GM21367 (cell line): ENCODE measurements at regions not wholly inside any gene's neighbourhood (a gene's known extent, or its start where the extent isn't known, plus 50 kb on each side); places are given as distances from the start of the nearest gene placed in this dataset.

ENCODE experiments used
- ATAC-seq: cut with Tn5 transposase; IDR thresholded peaks from one replicate; pipeline ENCODE4 v1.9.1; 2021; ENCODE audit not compliant: unreplicated experiment

DNA sequence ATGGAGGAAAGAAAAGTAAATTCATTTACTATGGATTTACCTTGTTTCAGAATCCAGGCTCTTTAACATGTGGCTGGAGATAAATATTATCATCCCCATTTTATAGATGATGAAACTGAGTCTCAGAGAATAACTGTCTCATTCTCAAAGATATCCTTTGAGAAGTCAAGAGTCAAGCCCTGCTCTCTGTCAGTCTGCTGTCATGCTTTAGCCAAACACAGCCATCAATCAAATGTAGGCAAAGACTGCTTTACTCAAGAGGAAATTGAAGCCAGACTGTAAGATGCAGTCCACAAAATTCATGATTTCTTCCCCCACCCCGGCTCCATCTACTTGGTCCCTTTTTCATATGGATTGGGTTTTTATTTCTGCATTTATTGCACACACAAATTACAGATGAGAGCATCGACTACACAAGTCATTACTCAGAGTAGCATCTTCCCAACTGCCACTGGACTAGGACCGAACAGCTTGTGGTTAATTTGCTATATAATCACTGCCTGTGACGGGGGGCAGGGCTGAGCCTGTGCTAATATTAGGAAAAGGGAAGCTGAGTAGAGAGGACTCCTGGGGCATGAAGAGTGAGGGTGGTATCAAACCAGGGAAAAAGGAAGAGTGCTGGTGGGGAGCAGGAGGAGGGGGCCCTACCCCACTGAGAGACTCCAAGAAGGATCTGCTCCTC is 102.7 kb upstream of the TOP1 start:
- no peak for ATAC-seq

GRCh38 chr20:40926928-40927327 is 101.7 kb upstream of the TOP1 start:
- no peak for ATAC-seq

GRCh38 chr20:40930561-40930960 is 98.1 kb upstream of the TOP1 start:
- no peak for ATAC-seq

- no peak for ATAC-seq
Observed at GRCh38 chr20:40931410-40932044, 97.1 kb upstream of the TOP1 start.

DNA sequence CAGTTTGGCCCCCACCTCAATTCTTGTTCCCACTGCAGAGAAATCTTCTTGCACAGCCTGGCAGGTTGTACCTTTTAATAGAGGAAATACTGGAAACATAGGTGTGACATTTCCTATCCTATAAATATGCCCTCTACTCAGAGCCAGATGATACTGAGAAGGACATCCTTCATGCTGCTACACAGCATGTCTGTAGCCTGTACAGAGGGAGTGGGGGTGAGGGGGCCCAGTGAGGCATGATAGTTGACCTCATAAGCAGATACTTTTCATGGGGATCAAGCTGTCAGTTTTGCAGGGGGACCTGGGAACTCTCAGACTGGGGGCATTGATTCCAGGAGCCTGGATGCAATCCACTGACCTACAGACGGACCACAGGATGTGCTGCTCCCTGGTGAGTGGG is 96.2 kb upstream of the TOP1 start:
- ATAC-seq = no peak

DNA sequence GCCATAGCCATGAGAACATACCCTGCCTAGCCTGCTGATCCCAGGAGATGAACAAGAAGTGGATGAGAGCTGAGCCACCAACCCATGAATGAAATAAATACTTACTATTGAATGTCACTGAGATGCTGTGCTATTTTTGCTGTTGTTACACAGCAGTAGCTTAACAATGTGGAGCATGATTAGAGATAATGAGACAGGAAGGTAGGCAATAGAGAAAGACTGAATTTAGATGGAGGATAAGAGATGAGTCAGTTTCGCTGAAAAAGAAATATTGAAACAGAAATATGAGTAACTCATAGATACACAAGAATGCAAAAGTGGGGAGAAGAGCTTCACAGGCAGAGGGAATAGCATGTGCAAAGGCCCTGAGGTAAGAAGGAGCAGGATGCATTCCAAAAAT is 94.9 kb upstream of the TOP1 start:
- no peak for ATAC-seq

GRCh38 chr20:40938020-40938419 is 90.6 kb upstream of the TOP1 start:
- no peak for ATAC-seq

- no peak for ATAC-seq
Observed at GRCh38 chr20:40939667-40940066, 89.0 kb upstream of the TOP1 start.

- no peak for ATAC-seq
Observed at GRCh38 chr20:40941133-40941610, 87.5 kb upstream of the TOP1 start.

GRCh38 chr20:40942006-40942405 is 86.6 kb upstream of the TOP1 start:
- no peak for ATAC-seq

GRCh38 chr20:40942775-40943174 is 85.8 kb upstream of the TOP1 start:
- ATAC-seq = no peak

DNA sequence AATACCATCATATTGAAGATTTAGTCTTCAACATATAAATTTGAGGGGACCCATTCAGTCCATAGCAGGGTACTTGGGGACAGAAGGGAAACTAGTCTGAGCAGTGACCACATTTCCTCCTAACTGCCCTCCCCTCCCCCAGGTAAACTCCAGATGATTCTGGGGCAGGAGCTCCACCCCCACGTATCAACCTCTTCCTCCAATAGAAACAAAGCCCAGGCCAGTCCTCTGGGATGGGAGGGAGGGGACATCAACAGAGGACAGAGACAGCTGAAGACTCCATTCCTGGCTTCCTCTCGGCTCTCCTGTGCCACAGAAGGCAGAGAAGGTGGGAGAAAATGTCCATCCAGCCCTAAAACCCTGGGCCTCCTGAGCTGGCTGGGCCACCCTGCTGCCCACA is 85.0 kb upstream of the TOP1 start:
- ATAC-seq = no peak

DNA sequence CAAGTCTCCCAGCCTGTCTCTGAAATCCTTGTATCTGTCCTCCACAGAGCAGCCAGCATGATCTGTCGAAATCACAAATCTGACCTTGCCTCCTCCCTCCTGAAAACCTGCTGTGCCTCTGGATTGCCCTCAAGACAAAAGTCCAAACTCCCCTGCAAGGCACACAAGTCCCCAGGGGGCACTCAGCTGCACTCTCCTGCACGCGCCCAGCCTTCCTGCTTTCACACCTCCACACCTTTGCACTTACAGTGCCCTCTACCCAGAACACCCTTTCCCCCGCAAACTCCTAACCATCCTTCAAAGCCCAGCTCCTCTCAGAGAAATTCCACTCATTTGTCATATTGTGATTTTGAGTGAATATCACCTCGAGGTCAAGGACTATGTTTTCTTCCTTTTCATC is 83.4 kb upstream of the TOP1 start:
- ATAC-seq = no peak

DNA sequence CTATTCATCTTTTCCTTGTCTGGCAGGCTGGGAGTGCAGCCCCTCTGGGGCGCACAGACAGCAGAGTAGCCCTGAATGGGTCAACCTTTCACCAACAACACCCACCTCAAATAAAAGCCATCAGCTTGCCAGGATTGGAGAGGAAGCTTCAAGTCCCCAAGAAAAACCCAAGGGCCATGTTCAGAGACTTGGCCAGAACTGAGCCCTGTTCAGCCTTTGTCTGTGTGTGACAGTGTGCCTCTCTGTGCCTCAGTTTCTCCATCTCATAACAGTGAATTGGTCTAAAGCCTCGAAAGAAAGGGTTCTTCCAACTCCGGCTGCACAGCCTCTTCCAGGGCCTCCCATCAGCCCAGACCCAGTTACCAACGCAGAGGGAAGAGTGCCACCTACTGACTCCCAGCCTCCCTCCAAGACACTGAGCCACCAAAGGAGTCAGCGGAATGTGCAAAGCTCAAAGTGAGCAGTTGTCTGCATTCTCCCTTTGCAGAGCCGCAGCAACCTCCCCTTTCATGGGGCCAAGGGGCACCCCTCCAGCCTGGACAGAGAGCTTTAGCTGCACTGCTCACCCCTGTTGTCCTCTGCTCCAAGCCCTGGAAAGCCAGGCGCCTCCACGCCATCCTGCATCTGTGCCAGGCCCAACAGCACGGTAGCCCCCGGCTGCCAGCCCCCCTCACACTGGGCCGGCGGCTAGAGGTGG is 82.7 kb upstream of the TOP1 start:
- no peak for ATAC-seq

GRCh38 chr20:40946451-40946850 is 82.2 kb upstream of the TOP1 start:
- ATAC-seq = no peak

DNA sequence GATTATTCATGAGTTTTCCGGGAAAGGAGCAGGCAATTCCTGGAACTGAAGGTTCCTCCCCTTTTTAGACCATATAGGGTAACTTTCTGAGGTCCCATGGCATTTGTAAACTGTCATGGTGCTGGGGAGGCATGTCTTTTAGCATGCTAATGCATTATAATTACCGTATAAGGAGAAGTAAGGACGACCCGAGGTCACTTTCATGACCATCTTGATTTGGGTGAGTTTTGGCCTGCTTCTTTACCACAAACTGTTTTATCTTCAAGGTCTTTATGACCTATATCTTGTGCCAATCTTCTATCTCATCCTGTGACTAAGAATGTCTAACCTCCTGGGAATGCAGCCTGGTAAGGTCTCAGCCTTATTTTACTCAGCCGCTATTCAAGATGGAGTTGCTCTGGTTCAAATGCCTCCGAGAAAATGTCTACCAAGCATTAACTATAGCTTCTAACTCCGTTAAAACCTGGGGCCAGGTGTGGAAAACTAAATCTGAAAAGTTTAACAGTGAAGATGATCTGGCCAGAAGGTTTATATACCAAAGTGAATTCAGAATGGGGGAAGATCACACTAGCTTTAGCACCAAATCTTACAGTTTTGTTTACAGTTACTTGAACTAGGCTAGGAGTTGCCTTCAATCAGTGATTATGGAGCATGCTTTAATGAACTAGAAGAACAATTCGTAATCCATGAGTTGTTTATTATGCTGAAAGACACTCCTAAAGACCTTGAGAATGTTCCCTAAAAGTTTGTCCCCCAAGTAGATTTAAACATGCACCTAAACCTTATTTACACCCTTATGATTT is 80.0 kb upstream of the TOP1 start:
- no peak for ATAC-seq

DNA sequence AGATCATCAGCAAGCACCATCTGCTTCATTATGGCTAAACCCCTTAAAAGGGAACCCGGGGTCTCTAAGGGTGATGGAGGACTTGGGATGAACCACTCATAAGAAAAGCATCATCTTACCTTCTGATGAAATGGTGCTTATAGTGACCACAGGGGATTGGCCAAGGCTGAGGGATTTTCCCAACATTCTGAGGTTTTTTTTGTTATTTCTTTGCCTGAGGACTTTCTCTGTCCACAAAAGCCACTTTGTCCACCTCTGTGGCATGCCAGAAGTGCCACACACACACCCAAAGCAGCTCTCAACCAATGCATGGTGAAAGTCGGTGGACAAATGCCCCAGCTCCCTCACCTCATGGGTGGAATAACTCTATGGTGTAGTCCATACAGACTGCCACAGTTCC is 79.3 kb upstream of the TOP1 start:
- no peak for ATAC-seq

- ATAC-seq = no peak
Observed at GRCh38 chr20:40952136-40952535, 76.5 kb upstream of the TOP1 start.

GRCh38 chr20:40953416-40953815 is 75.2 kb upstream of the TOP1 start:
- no peak for ATAC-seq

- no peak for ATAC-seq
Observed at GRCh38 chr20:40953856-40954255, 74.8 kb upstream of the TOP1 start.

- ATAC-seq = no peak
Observed at GRCh38 chr20:40954521-40955165, 74.0 kb upstream of the TOP1 start.
